Esophagus (tissue), 2 donors: ENCODE measurements at regions not wholly inside any gene's neighbourhood (a gene's known extent, or its start where the extent isn't known, plus 50 kb on each side); places are given as distances from the start of the nearest gene placed in this dataset.

ENCODE experiments used
- H3K27ac ChIP-seq, 2 donors: one replicate each; pipeline ENCODE4 v1.5.1; 2013; ENCODE audit warnings: low read depth in 2 of 2, mild to moderate bottlenecking in 2 of 2, inconsistent platforms in 1 of 2, low read length in 1 of 2, moderate library complexity in 1 of 2
- H3K27me3 ChIP-seq, 2 donors: one replicate each; pipeline ENCODE4 v1.6.1; 2013; ENCODE audit warnings: low read length in 2 of 2, control low read depth in 1 of 2, mild to moderate bottlenecking in 1 of 2; ENCODE audit not compliant: insufficient read depth in 2 of 2, control insufficient read depth in 1 of 2
- H3K36me3 ChIP-seq, 2 donors: one replicate each; pipeline ENCODE4 v1.6.1; 2013; ENCODE audit warnings: low read length in 1 of 2; ENCODE audit not compliant: control insufficient read depth in 2 of 2, insufficient read depth in 2 of 2
- H3K4me1 ChIP-seq, 2 donors: one replicate each; pipeline ENCODE4 v1.6.1; 2013; ENCODE audit warnings: low read length in 1 of 2; ENCODE audit not compliant: control insufficient read depth in 2 of 2, insufficient read depth in 2 of 2
- H3K4me3 ChIP-seq, 2 donors: one replicate each; pipeline ENCODE4 v1.5.1; 2013; ENCODE audit warnings: low read length in 2 of 2, mild to moderate bottlenecking in 2 of 2, low read depth in 1 of 2, moderate library complexity in 1 of 2
- H3K9me3 ChIP-seq, 2 donors: one replicate each; pipeline ENCODE4 v1.6.1; 2013; ENCODE audit warnings: mild to moderate bottlenecking in 2 of 2, low read depth in 1 of 2, low read length in 1 of 2, moderate library complexity in 1 of 2; ENCODE audit not compliant: control insufficient read depth in 2 of 2, insufficient read depth in 1 of 2
- WGBS, 2 donors: extraction: QIAGEN DNeasy Blood & Tissue Kit; methylation state at CpG; one replicate each; pipeline ENCODE4 v1.1.7; 2013; 5-methylcytosine and 5-hydroxymethylcytosine counted together
- donor health status: healthy with polysubstance abuse.
- donor health status: Bipolar disorder and iron deficiency.

- H3K36me3 ChIP-seq = no peaks in the 10 kb centered on the region
- no peak overlapping the region for H3K4me3 ChIP-seq
- H3K27me3 ChIP-seq = peaks cover 0 to 5% of the 10 kb centered on the region in 2 donors
- H3K9me3 ChIP-seq = no peaks in the 10 kb centered on the region
- WGBS, 2 donors = 84 to 87% methylated on average over 4 of the region's 4 CpGs
- H3K27ac ChIP-seq = no peak overlapping the region
- no peaks in the 10 kb centered on the region for H3K4me1 ChIP-seq
Observed at GRCh38 chrX:109841869-109842579, 109.0 kb upstream of the ACSL4 start.

- H3K4me1 ChIP-seq = no peaks in the 10 kb centered on the region
- WGBS, 2 donors = 70 to 80% methylated on average over 6 of the region's 6 CpGs
Observed at GRCh38 chrX:109842611-109843010, 109.6 kb upstream of the ACSL4 start.

GRCh38 chrX:109843963-109844751 is 111.1 kb upstream of the ACSL4 start:
- H3K36me3 ChIP-seq = no peaks in the 10 kb centered on the region
- H3K4me3 ChIP-seq = no peak overlapping the region
- WGBS, 2 donors = 47 to 65% methylated on average over 1 of the region's 1 CpG
- no peaks in the 10 kb centered on the region for H3K27me3 ChIP-seq
- H3K27ac ChIP-seq = peak overlapping the region in 1 of 2 donors; percentile 16
- no peaks in the 10 kb centered on the region for H3K4me1 ChIP-seq
- H3K9me3 ChIP-seq = no peaks in the 10 kb centered on the region

More at GRCh38 chrX:109842611-109843010, 109.6 kb upstream of the ACSL4 start:
- Histone ChIP-seq H3K27ac (no peak overlapping the region), H3K9me3 (no peaks in the 10 kb centered on the region), H3K36me3 (no peaks in the 10 kb centered on the region), H3K4me3 (no peak overlapping the region), H3K27me3 (peaks cover 0 to 5% of the 10 kb centered on the region in 2 donors)

GRCh38 chrX:109844986-109845385 is 111.9 kb upstream of the ACSL4 start:
- no peaks in the 10 kb centered on the region for H3K36me3 ChIP-seq
- H3K27ac ChIP-seq = no peak overlapping the region
- no peak overlapping the region for H3K4me3 ChIP-seq
- H3K9me3 ChIP-seq = no peaks in the 10 kb centered on the region
- 70 to 73% methylated on average over 4 of the region's 4 CpGs for WGBS, 2 donors
- no peaks in the 10 kb centered on the region for H3K27me3 ChIP-seq
- no peaks in the 10 kb centered on the region for H3K4me1 ChIP-seq

- Histone ChIP-seq H3K4me3 (no peak overlapping the region), H3K36me3 (no peaks in the 10 kb centered on the region), H3K27ac (no peak overlapping the region), H3K9me3 (no peaks in the 10 kb centered on the region), H3K4me1 (no peaks in the 10 kb centered on the region), H3K27me3 (no peaks in the 10 kb centered on the region)
- 81 to 91% methylated on average over 4 of the region's 4 CpGs for WGBS, 2 donors
Observed at GRCh38 chrX:109845996-109846395, 112.9 kb upstream of the ACSL4 start.

GRCh38 chrX:109847257-109848187 is 114.5 kb upstream of the ACSL4 start:
- WGBS, 2 donors = 51 to 74% methylated on average over 5 of the region's 5 CpGs
- H3K4me3 ChIP-seq = no peak overlapping the region
- H3K27me3 ChIP-seq = no peaks in the 10 kb centered on the region
- H3K9me3 ChIP-seq = no peaks in the 10 kb centered on the region
- no peak overlapping the region for H3K27ac ChIP-seq
- no peaks in the 10 kb centered on the region for H3K4me1 ChIP-seq
- H3K36me3 ChIP-seq = no peaks in the 10 kb centered on the region

GRCh38 chrX:109848461-109849050 is 115.5 kb upstream of the ACSL4 start:
- Histone ChIP-seq H3K4me3 (no peak overlapping the region), H3K27me3 (no peaks in the 10 kb centered on the region), H3K27ac (no peak overlapping the region), H3K4me1 (no peaks in the 10 kb centered on the region), H3K36me3 (no peaks in the 10 kb centered on the region), H3K9me3 (no peaks in the 10 kb centered on the region)
- 43% methylated on average over 4 of the region's 4 CpGs for WGBS, 2 donors

GRCh38 chrX:109854096-109854495 is 121.0 kb upstream of the ACSL4 start:
- H3K36me3 ChIP-seq = no peaks in the 10 kb centered on the region
- H3K27ac ChIP-seq = no peak overlapping the region
- peaks cover 0 to 2% of the 10 kb centered on the region in 2 donors for H3K27me3 ChIP-seq
- H3K9me3 ChIP-seq = no peaks in the 10 kb centered on the region
- H3K4me3 ChIP-seq = no peak overlapping the region
- H3K4me1 ChIP-seq = no peaks in the 10 kb centered on the region

GRCh38 chrX:109855501-109855900 is 122.4 kb upstream of the ACSL4 start:
- H3K27ac ChIP-seq = no peak overlapping the region
- H3K27me3 ChIP-seq = peaks cover 0 to 2% of the 10 kb centered on the region in 2 donors
- no peaks in the 10 kb centered on the region for H3K4me1 ChIP-seq
- 27 to 32% methylated on average over 1 of the region's 1 CpG for WGBS, 2 donors
- H3K9me3 ChIP-seq = no peaks in the 10 kb centered on the region
- no peaks in the 10 kb centered on the region for H3K36me3 ChIP-seq
- no peak overlapping the region for H3K4me3 ChIP-seq
